ENCODE measurements at regions not wholly inside any gene's neighbourhood (a gene's known extent, or its start where the extent isn't known, plus 50 kb on each side); places are given as distances from the start of the nearest gene placed in this dataset.

DNA sequence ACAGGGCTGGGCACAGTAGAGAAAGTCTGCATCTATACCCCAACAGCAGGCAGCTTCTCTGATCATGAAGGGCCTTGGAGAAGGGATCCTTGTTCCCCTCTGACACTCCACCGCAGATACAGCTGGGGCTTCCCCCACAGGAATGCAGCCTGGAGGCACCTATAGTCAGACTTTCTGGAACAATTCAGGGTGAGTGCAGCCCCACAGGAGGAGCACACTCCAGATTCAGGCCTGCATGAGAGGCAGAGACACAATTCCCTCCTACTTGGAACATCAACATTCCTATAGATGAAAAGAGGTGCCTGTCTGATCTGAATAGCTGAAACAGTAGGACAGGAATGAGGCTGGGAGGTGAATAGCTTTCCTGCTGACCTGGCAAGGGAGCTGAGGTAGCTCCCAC is 1298.0 kb upstream of the CNTN5 start:
- no peak overlapping the region for H3K27ac ChIP-seq
- TF ChIP-seq, protein P1, sequence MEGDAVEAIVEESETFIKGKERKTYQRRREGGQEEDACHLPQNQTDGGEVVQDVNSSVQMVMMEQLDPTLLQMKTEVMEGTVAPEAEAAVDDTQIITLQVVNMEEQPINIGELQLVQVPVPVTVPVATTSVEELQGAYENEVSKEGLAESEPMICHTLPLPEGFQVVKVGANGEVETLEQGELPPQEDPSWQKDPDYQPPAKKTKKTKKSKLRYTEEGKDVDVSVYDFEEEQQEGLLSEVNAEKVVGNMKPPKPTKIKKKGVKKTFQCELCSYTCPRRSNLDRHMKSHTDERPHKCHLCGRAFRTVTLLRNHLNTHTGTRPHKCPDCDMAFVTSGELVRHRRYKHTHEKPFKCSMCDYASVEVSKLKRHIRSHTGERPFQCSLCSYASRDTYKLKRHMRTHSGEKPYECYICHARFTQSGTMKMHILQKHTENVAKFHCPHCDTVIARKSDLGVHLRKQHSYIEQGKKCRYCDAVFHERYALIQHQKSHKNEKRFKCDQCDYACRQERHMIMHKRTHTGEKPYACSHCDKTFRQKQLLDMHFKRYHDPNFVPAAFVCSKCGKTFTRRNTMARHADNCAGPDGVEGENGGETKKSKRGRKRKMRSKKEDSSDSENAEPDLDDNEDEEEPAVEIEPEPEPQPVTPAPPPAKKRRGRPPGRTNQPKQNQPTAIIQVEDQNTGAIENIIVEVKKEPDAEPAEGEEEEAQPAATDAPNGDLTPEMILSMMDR (conservative IDR thresholded peaks at IDR 0.05): no peak

DNA sequence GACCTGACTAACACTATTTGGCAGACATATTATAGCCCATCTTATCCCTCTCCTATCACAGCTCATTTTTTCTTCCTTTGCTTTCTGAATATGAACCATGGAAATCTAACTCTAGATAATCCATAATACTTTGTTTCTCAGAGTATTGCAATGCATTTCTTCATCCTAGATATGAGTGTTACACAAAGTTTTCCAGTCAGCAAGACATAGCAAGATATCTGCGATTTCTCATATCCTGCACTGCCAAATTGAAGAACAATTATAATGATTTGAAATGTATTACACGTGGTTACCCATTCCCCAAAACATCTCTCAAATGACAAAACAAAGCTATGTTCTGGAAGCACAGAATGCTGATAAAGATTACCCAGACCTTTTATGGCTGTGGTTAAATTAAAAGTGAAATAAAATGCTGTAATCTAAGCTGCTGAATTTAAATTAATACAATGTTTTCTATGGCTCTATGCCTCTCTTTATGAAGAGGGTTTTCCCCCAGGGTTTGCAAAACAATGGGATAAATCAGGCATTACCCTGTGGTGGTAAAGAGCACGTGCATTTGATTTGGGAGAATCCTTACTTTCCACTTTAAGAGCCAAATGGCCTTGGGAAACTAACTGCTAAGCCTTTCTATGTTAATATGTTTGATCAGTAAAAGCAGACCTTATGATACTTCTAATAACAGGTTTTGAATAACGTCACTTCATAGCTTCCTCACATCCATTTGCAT is 1291.0 kb upstream of the CNTN5 start:
- TF ChIP-seq, protein P1 (conservative IDR thresholded peaks at IDR 0.05): no peak
- H3K27ac ChIP-seq: no peak overlapping the region

DNA sequence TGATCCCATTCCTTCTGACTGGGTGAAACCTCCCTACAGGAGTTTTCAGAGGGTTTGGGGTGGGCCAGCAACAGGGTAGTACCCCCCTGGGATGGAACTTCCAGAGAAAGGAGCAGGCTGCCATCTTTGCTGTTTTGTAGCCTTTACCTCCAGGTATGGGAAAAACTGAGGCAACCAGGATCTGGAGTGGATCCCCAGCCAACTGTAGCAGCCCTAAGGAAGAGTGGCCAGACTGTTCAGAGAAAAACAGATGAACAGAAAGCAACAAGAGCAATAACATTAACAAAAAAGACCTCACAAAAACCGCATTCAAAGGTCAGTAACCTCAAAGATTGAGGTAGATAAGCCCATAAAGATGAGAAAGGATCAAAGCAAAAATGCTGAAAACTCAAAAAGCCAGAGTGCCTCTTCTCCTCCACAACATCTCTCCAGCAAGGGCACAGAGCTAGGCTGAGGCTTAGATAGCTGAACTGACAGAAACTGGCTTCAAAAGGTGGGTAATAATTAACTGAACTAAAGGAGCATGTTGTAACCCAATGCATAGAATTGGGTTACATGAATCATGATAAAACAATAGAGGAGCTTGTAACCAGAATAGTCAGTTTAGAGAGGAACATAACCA is 1288.6 kb upstream of the CNTN5 start:
- no peak overlapping the region for H3K27ac ChIP-seq
- TF ChIP-seq, protein P1 (conservative IDR thresholded peaks at IDR 0.05): no peak

DNA sequence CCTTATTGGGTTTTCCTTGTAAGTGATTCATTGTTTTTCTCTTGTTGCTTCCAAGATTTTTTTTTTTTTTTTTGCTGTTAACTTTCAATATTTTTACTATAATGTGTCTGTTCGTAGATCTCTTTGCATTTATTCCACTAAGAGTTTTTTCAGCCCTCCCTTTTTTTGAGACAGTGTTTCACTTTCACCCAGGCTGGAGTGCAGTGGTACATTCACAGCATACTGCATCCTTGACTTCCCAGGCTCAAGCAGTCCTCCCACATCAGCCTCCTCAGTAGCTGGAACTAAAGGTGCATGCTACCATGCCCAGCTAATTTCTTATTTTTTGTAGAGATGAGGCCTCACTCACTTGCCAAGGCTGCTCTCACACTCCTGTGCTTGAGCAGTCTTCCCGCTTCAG is 1282.0 kb upstream of the CNTN5 start:
- peak overlapping the region; percentile 64; the same call in 1 of the 2 replicates for H3K27ac ChIP-seq
- TF ChIP-seq, protein P1 (conservative IDR thresholded peaks at IDR 0.05): no peak

DNA sequence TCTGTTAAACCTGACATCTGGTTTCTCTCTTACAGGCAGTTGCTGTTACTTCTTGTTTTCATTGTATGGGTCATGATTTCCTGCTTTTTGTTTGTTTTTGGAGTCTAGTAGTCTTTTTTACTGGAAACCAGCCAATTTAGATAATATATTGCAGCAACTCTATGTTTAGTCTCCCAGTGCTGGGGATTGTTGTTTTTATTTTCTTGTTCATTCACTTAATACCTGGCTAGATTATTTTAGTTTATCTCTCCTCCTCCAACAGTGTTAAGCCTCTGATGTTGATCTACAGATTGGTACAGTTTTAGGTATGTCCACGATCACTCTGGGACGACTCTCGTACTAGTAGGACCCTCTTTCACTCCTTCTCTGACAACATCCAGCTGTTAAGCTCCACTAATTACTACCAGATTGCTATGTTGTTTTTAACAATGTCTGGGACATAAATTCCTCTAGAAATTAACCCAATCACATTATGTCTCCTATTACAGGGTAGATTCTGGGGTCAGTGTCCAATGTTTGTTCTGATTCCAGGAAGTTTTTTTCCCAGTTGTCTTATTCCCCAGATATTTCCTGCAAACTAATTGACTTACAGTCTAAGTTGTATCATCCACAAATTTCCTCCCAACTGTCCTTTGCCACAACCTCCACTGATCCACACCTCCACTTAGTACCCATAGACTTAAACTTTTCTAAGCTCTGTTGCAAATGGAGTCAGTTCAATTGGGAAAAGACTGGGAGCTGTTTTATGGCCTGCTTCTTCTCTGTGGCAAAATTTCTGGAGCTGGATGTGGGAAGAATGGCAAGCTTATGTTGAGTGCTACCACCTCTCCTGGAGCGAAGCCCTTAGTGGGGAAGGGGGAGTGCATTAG is 1280.6 kb upstream of the CNTN5 start:
- TF ChIP-seq, protein P1 (conservative IDR thresholded peaks at IDR 0.05): no peak

DNA sequence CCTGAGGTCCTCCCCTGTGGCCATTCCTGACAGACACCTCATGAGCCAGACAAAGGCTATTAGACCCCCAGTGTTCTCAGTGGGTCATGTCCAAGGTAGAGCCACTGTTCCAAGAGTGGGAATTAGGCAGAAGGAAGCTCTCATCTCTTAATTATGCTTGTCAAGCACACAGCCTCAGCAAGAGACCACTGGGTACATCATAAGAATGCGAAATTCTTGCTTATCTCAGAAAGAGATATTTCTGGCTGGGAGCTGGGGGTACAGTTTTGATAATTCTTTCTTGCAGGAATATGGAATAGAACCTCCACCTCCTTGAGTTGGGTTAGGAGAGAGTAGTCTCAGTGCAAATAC is 1280.0 kb upstream of the CNTN5 start:
- peak overlapping the region; percentile 64; the same call in 1 of the 2 replicates for H3K27ac ChIP-seq
- TF ChIP-seq, protein P1 (conservative IDR thresholded peaks at IDR 0.05): no peak

More for the DNA sequence above, 1280.6 kb upstream of the CNTN5 start:
- peak overlapping the region; percentile 64 for H3K27ac ChIP-seq

DNA sequence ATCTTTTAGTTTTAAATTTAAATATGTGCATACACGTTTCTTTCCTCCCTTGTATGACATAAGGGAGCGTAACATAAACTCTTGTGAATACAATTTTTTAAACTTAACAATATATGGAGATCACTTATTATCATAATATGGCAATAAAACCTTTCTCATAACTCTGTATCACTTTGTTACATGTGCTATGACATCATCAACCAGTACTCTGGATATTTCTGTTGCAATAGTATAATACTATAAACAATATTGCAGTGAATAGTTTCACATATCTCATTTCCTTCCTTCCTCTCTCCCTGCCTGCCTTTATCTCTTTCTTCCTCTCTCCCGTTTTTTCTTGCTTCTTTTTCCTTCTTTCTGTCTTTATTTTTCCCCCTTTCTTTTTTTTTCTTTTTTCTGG is 1278.0 kb upstream of the CNTN5 start:
- TF ChIP-seq, protein P1 (conservative IDR thresholded peaks at IDR 0.05): no peak
- no peak overlapping the region for H3K27ac ChIP-seq
